DOHH2 (cell line): ENCODE measurements at regions not wholly inside any gene's neighbourhood (a gene's known extent, or its start where the extent isn't known, plus 50 kb on each side); places are given as distances from the start of the nearest gene placed in this dataset.
"Not testable (repeated sequence)": the region's sequence is repeated elsewhere in the genome, so short reads cannot be mapped to it uniquely, and the experiment has no call there.

Source experiments
- H3F3A ChIP-seq: fragments of 200-600 bp; sonication (generic), shearing (Covaris generic); 2 replicates; pipeline ENCODE4 v1.6.0; 2016; ENCODE audit warnings: antibody characterized with exemption, mild to moderate bottlenecking; ENCODE audit not compliant: control insufficient read depth, insufficient read depth
- H3K27ac ChIP-seq: fragments of 200-600 bp; sonication (generic); 2 replicates; pipeline ENCODE4 v1.5.1; 2014; ENCODE audit warnings: low read depth, mild to moderate bottlenecking, low read length, moderate library complexity
- H3K27me3 ChIP-seq: fragments of 200-600 bp; sonication (generic); 2 replicates; pipeline ENCODE4 v1.6.1; 2014; ENCODE audit warnings: mild to moderate bottlenecking, low read length, mixed read lengths; ENCODE audit not compliant: control insufficient read depth
- H3K36me3 ChIP-seq: fragments of 200-600 bp; sonication (generic); 2 replicates; pipeline ENCODE4 v1.6.1; 2014; ENCODE audit warnings: mild to moderate bottlenecking, low read length, moderate library complexity, mixed read lengths; ENCODE audit not compliant: control insufficient read depth
- H3K4me1 ChIP-seq: fragments of 200-600 bp; sonication (generic); 2 replicates; pipeline ENCODE4 v1.6.1; 2014; ENCODE audit warnings: mild to moderate bottlenecking, low read length, mixed read lengths; ENCODE audit not compliant: control insufficient read depth
- H3K4me2 ChIP-seq: fragments of 200-600 bp; sonication (generic); 2 replicates; pipeline ENCODE4 v1.6.0; 2014; ENCODE audit warnings: mild to moderate bottlenecking, low read length, moderate library complexity
- H3K4me3 ChIP-seq: fragments of 200-600 bp; sonication (generic); 2 replicates; pipeline ENCODE4 v1.5.1; 2014; ENCODE audit warnings: mild to moderate bottlenecking, low read length, mixed read lengths
- H3K79me2 ChIP-seq: fragments of 200-600 bp; sonication (generic); 2 replicates; pipeline ENCODE4 v1.6.1; 2014; ENCODE audit warnings: mild to moderate bottlenecking, low read length, mixed read lengths; ENCODE audit not compliant: control insufficient read depth
- H3K9me2 ChIP-seq: fragments of 200-600 bp; sonication (generic); replicated peaks from 2 replicates; pipeline ENCODE4 v1.6.1; 2014; ENCODE audit warnings: mild to moderate bottlenecking, low read length, mixed read lengths; ENCODE audit not compliant: control insufficient read depth
- H3K9me3 ChIP-seq: fragments of 200-600 bp; sonication (generic); 2 replicates; pipeline ENCODE4 v1.6.1; 2014; ENCODE audit warnings: antibody characterized with exemption, low read length, mixed read lengths; ENCODE audit not compliant: control insufficient read depth, insufficient read depth
- H4K20me1 ChIP-seq: fragments of 200-600 bp; sonication (generic); 2 replicates; pipeline ENCODE4 v1.6.0; 2014; ENCODE audit warnings: low read depth, mild to moderate bottlenecking, antibody characterized with exemption, low read length, moderate library complexity; ENCODE audit not compliant: control insufficient read depth, insufficient read depth
- EZH2phosphoT487 ChIP-seq: fragments of 200-600 bp; sonication (generic); IDR thresholded peaks from 2 replicates; pipeline ENCODE4 v1.6.1; 2017; ENCODE audit warnings: borderline replicate concordance, mild to moderate bottlenecking, antibody characterized with exemption, low read length, moderate library complexity, mixed read lengths
- TF ChIP-seq, protein P1 (sequence below): fragments of 200-600 bp; sonication (generic); IDR thresholded peaks from one replicate; pipeline ENCODE4 v1.5.1; 2014; ENCODE audit warnings: antibody characterized with exemption, mild to moderate bottlenecking, low read depth, low read length; ENCODE audit not compliant: poor library complexity, severe bottlenecking

DNA sequence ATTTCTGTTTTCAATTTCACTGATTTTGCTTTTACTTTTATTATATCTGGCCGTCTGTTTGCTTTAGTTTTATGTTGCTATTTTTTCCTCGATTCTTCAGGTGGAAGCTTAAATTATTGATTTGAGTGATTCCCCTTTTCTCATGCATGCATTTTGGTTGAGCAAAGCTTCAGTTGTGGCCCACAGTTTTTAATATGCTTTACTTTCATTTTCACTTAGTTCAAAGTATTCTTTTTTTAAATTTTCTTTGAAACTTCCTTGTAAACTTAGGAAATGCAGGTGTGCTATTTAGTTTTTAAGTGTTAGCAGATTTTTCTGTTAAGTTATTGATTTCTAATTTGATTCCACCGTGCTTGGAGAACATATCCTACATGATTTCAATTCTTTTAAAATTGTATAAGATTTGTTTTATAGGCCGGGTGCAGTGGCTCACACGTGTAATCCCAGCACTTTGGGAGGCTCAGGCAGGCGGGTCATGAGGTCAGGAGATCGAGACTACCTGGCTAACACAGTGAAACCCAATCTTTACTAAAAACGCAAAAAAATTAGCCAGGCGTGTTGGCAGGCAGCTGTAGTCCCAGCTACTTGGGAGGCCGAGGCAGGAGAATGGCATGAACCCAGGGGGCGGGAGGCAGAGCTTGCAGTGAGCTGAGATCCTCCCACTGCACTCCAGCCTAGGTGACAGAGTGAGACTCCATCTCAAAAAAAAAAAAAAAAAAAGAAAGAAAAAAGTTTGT is 531.2 kb downstream of the KIF2B start:
- Histone ChIP-seq H3K79me2 (no peaks in the 10 kb centered on the region), H3K4me1 (no peaks in the 10 kb centered on the region), H3K9me3 (no peaks in the 10 kb centered on the region), H3K36me3 (no peaks in the 10 kb centered on the region), H3K27ac (no peak overlapping the region), H4K20me1 (no peaks in the 10 kb centered on the region), H3K4me2 (no peak overlapping the region), H3K4me3 (no peak overlapping the region), H3K27me3 (no peaks in the 10 kb centered on the region), H3F3A (no peaks in the 10 kb centered on the region), H3K9me2 (no peaks in the 10 kb centered on the region)
- no peak for TF ChIP-seq EZH2phosphoT487

DNA sequence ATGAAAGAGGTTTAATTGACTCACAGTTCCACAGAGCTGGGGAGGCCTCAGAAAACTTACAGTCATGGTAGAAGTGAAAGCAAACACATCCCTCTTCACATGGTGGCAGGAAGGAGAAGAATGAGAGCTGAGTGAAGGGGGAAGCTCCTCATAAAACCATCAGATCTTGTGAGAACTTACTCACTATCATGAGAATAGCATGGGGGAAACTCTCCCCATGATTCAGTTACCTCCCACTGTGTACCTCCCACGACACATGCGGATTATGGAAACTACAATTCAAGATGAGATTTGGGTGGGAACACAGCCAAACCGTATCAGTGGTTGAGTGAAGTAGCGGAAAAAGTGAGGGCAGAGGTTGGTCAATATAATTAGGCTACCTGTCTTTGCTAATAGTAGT is 538.3 kb downstream of the KIF2B start:
- not testable (repeated sequence) for H3K9me2 ChIP-seq, H3K4me2 ChIP-seq, H3K4me1 ChIP-seq, H3F3A ChIP-seq, H4K20me1 ChIP-seq, H3K36me3 ChIP-seq, H3K79me2 ChIP-seq, H3K27me3 ChIP-seq, H3K9me3 ChIP-seq, H3K4me3 ChIP-seq, H3K27ac ChIP-seq

DNA sequence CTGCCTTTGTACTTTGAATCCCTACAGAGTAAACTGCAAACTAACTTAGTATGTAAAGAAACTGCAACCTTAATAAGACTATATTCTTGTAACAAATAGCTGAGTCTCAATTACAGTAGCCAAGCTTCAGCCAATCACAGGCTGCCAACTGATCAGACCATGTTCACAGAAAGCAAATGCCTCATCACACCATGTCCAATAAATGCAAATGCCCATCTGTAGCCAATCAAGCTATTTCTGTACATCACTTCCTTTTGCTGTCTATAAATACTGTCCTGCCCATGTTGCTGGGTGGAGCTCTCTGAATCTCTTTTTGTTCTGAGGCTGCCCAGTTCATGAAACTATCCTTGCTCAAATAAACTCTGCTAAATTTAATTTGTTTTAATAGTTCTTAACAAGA is 531.7 kb upstream of the TOM1L1 start:
- Histone ChIP-seq H3K9me3 (0 out of 2 replicates have a peak, but pooled peaks cover 6% of the 10 kb centered on the region), H3K27ac (no peak overlapping the region), H3K4me1 (no peaks in the 10 kb centered on the region), H3K36me3 (no peaks in the 10 kb centered on the region), H3K27me3 (no peaks in the 10 kb centered on the region), H3K9me2 (no peaks in the 10 kb centered on the region), H3K79me2 (no peaks in the 10 kb centered on the region), H3K4me3 (no peak overlapping the region), H3K4me2 (no peak overlapping the region), H4K20me1 (no peaks in the 10 kb centered on the region), H3F3A (no peaks in the 10 kb centered on the region)
- TF ChIP-seq, protein P1, sequence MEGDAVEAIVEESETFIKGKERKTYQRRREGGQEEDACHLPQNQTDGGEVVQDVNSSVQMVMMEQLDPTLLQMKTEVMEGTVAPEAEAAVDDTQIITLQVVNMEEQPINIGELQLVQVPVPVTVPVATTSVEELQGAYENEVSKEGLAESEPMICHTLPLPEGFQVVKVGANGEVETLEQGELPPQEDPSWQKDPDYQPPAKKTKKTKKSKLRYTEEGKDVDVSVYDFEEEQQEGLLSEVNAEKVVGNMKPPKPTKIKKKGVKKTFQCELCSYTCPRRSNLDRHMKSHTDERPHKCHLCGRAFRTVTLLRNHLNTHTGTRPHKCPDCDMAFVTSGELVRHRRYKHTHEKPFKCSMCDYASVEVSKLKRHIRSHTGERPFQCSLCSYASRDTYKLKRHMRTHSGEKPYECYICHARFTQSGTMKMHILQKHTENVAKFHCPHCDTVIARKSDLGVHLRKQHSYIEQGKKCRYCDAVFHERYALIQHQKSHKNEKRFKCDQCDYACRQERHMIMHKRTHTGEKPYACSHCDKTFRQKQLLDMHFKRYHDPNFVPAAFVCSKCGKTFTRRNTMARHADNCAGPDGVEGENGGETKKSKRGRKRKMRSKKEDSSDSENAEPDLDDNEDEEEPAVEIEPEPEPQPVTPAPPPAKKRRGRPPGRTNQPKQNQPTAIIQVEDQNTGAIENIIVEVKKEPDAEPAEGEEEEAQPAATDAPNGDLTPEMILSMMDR = no peak
- TF ChIP-seq EZH2phosphoT487 = no peak

DNA sequence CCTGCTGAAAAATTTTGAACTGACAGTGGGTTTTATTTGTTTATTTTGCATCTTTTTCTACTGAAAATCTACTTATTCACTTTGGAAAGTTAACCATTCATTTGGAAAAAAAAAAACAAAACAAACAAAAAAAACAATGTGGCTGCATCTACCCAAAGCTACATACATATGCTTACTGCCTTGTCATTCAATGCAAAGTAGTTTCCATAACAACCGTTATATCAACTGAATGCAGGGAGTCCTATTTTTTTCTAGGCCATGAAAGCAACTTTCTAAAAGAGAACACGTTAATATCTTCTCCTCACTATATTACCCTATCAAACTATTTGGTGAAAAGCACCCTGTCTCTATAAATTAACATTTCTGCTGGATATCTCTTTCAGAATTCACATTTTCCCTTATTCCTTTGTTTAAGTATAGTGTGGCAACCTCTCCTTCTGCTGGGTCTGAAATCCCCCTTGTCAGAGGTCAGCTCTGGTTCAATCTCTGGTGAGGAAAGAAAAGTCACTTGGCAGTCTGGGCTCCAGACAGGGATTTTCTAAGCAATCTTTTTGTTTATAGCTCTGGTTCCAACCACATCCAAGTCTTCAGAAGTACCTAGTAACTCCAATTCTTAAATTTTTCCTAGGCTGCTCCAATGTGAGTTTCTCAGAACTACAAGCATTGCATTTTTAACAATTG is 528.4 kb upstream of the TOM1L1 start:
- H3K4me1 ChIP-seq = no peaks in the 10 kb centered on the region
- no peaks in the 10 kb centered on the region for H4K20me1 ChIP-seq
- H3K79me2 ChIP-seq = no peaks in the 10 kb centered on the region
- 0 out of 2 replicates have a peak, but pooled peaks cover 6% of the 10 kb centered on the region for H3K9me3 ChIP-seq
- H3K27me3 ChIP-seq = no peaks in the 10 kb centered on the region
- no peak overlapping the region for H3K27ac ChIP-seq
- no peaks in the 10 kb centered on the region for H3K36me3 ChIP-seq
- no peaks in the 10 kb centered on the region for H3F3A ChIP-seq
- H3K4me2 ChIP-seq = no peak overlapping the region
- H3K4me3 ChIP-seq = no peak overlapping the region
- H3K9me2 ChIP-seq = no peaks in the 10 kb centered on the region
- TF ChIP-seq EZH2phosphoT487 = no peak
- TF ChIP-seq, protein P1 = no peak
